ENCODE measurements at regions not wholly inside any gene's neighbourhood (a gene's known extent, or its start where the extent isn't known, plus 50 kb on each side); places are given as distances from the start of the nearest gene placed in this dataset.
"Not testable (repeated sequence)": the region's sequence is repeated elsewhere in the genome, so short reads cannot be mapped to it uniquely, and the experiment has no call there.

DNA sequence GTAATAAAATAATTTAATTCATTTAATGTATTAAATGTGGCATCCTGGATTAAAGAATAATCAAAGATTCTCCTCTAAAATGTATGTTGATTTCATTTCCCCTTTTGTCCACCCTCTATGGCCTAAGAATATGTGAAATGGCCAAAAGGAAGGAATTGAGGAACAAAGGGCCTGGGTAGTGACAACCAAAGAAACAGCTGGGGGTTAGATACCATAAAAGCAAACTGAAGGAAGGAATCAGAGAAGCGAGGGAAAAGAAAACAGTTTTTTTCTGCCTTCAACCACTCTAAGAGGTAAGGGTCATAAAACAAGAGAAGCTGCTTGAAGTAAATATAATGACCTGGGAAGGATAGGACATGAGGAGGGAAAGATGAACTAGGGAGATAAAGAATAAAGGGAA is 139.3 kb downstream of the FAM76B start:
- no peak for DNase-seq (ENCODE audit: low spot score)

- no peak for DNase-seq (ENCODE audit: low spot score)
Measured at GRCh38 chr11:95647871-95648270, 141.7 kb downstream of the FAM76B start.

GRCh38 chr11:95647355-95647754 is 142.2 kb downstream of the FAM76B start:
- no peak for DNase-seq (ENCODE audit: low spot score)

DNA sequence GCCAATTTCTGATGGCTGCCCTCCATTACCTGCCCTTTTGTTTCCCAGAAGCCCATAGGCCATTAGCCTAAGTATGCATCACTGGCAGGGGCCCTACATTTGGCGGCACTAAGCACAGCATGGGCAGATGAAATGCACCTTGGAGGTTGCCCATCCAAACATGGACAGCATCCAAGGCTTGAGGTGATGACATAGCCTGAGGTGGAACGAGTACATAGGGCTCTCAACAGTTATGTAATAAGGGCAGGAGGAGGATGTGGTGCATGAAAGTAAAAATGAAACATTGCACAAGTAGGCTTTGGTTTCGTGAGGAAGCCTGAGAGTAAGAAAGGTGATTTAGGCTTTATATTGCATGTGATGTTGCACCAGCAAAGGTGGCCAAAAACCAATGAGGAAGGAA is 148.1 kb downstream of the FAM76B start:
- no peak for DNase-seq (ENCODE audit: low spot score)

- DNase-seq (ENCODE audit: low spot score) = no peak
Measured at GRCh38 chr11:95638501-95638900, 151.1 kb downstream of the FAM76B start.

- DNase-seq (ENCODE audit: low spot score) = no peak
Measured at GRCh38 chr11:95625164-95625900, 164.2 kb downstream of the FAM76B start.

GRCh38 chr11:95616256-95616804 is 173.3 kb downstream of the FAM76B start:
- DNase-seq (ENCODE audit: low spot score) = no peak

- DNase-seq (ENCODE audit: low spot score) = no peak
Measured at GRCh38 chr11:95611827-95612226, 177.8 kb downstream of the FAM76B start.

DNA sequence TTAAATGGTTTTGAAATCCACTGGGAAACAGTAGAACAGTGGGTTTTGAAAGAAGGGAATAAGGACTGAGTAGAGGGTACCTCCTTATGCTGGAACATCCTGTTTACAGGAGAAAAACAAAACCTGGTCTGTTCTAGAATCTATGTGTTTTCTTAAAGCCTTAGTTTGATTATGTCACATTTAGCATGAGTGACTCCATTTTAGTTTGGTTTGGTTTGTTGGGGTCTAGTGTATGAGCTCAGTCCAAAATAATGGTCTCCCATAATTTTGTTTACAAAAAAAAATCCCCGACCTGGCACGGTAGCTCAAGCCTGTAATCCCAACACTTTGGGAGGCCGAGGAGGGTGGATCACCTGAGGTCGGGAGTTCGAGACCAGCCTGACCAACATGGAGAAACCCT is 179.4 kb downstream of the FAM76B start:
- not testable (repeated sequence) for DNase-seq (ENCODE audit: low spot score)

DNA sequence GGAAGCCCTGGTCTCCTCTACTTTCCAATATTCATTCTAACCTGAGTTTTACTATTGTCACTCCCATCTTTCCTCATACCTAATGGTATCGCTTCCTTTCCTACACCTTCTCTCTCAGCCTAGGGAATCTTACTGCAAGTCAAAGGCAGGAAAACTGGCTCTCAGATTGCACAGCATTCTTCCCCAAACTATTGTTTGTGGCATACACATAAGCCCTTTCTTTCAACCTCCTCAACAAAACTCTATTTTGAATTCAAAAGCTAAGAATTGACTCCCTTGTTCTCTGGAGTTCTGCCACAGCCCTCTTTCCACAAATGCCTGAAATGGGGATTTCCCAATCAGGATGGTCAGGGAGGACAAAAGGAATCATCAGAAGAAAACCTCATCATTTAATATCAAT is 181.5 kb downstream of the FAM76B start:
- DNase-seq (ENCODE audit: low spot score) = no peak

- no peak for DNase-seq (ENCODE audit: low spot score)
Measured at GRCh38 chr11:95606824-95607223, 182.8 kb downstream of the FAM76B start.

GRCh38 chr11:95605271-95605940 is 184.2 kb downstream of the FAM76B start:
- no peak for DNase-seq (ENCODE audit: low spot score)

GRCh38 chr11:95599959-95600586 is 189.5 kb downstream of the FAM76B start:
- no peak for DNase-seq (ENCODE audit: low spot score)

- DNase-seq (ENCODE audit: low spot score) = no peak
Measured at GRCh38 chr11:95595973-95596489, 193.6 kb downstream of the FAM76B start.

- DNase-seq (ENCODE audit: low spot score) = no peak
Measured at GRCh38 chr11:95595541-95595940, 194.0 kb downstream of the FAM76B start.

GRCh38 chr11:95593111-95593510 is 196.5 kb downstream of the FAM76B start:
- no peak for DNase-seq (ENCODE audit: low spot score)

GRCh38 chr11:95592471-95592870 is 197.1 kb downstream of the FAM76B start:
- peak; percentile 66 for DNase-seq (ENCODE audit: low spot score)

DNA sequence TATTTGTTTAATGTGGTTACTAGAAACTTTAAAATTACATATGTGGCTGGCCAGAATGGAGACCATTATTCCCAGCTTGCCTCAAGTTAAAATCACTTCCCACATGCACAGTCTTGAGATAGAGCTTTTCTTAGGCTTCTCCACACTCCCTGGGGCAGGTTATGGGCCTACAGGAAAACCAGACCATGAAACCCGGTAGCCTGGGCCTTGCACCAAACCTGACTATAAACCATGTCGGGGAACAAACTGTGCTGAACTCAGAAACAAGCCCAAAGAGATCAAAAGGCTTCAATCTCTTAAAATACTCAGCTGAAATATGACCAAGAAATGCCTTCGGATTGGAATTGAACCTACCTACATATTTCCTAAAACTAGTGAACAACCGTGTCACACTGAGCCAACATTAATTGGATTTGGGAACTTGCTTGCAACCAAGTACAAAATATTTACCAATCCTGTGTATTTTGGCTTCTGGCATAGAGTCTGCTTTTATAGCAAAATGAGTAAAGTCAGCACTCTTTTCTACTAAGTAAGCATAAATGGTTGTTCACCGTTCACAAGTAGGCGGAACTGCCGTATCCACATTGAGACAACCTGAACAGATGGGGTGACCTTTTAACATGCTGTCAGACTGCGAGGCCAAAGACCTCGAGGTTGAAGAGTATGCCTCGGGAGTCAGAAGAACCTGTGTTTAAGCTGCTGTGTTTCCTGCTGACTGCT is 199.5 kb downstream of the FAM76B start:
- no peak for DNase-seq (ENCODE audit: low spot score)

GRCh38 chr11:95588821-95589220 is 200.8 kb downstream of the FAM76B start:
- no peak for DNase-seq (ENCODE audit: low spot score)

DNA sequence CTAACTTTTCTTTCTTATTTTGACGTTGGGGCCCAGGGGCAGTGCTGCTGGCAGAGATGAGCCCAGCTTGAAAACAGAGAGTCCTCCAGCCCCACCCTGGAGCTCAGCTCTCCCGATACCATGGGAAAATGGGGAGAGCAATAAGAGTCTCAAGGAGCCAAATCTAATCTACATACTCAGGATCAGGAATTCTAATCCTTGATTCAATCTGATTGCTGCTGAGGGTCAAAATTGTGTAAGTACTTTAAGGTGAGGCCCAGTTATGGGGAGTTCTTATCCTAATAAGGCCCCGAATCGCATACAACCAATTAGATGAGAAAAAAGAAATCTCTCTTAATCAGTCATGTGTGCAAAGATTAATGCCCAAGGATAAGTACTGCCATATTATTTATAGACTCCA is 202.9 kb downstream of the FAM76B start:
- DNase-seq (ENCODE audit: low spot score) = no peak

- no peak for DNase-seq (ENCODE audit: low spot score)
Measured at GRCh38 chr11:95586155-95586554, 203.4 kb downstream of the FAM76B start.

GRCh38 chr11:95585752-95586077 is 203.9 kb downstream of the FAM76B start:
- no peak for DNase-seq (ENCODE audit: low spot score)

All from ecto neural progenitor cell (in vitro differentiated cells).